ENCODE measurements at regions not wholly inside any gene's neighbourhood (a gene's known extent, or its start where the extent isn't known, plus 50 kb on each side); places are given as distances from the start of the nearest gene placed in this dataset.

DNA sequence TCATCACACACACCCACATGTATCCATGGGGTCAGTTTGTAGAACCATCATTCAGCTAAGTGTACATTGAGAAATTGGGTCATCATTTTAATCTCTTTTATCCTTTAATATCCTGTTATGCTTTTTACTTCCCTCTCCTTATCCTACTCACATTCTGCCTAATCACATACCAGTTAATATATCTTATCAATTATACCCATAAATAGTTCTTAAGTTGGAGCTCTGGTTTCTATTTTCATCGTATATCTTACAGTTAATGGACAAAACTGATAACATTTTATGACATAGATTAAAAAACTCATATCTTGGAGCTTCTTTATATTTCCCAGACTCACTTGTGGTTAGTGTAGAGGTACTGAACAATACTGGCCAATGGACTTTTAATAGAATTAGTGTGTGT lies 729.5 kb upstream of the LCORL start:
- Histone ChIP-seq H3K4me1 (ENCODE audit: control insufficient read depth in 2 of 2, insufficient read depth in 2 of 2, low read length in 2 of 2) (no peaks in the 10 kb centered on the region), H3K27ac (ENCODE audit: low read depth in 2 of 2, low read length in 2 of 2) (no peak overlapping the region), H3K4me3 (ENCODE audit: low read length in 2 of 2) (no peak overlapping the region), H3K9me3 (ENCODE audit: control insufficient read depth in 2 of 2, low read length in 2 of 2) (no peaks in the 10 kb centered on the region), H3K36me3 (ENCODE audit: control insufficient read depth in 2 of 2, insufficient read depth in 2 of 2, low read length in 2 of 2) (no peaks in the 10 kb centered on the region), H3K27me3 (ENCODE audit: control insufficient read depth in 2 of 2, insufficient read depth in 2 of 2, low read length in 2 of 2) (no peaks in the 10 kb centered on the region), H3K9ac (ENCODE audit: low read depth in 1 of 2, low read length in 2 of 2) (no peak overlapping the region)

GRCh38 chr4:18749391-18749790 lies 727.8 kb upstream of the LCORL start:
- no peak overlapping the region for H3K4me3 ChIP-seq (ENCODE audit: low read length in 2 of 2)
- H3K27ac ChIP-seq (ENCODE audit: low read depth in 2 of 2, low read length in 2 of 2) = no peak overlapping the region
- no peaks in the 10 kb centered on the region for H3K27me3 ChIP-seq (ENCODE audit: control insufficient read depth in 2 of 2, insufficient read depth in 2 of 2, low read length in 2 of 2)
- H3K9me3 ChIP-seq (ENCODE audit: control insufficient read depth in 2 of 2, low read length in 2 of 2) = no peaks in the 10 kb centered on the region
- no peaks in the 10 kb centered on the region for H3K36me3 ChIP-seq (ENCODE audit: control insufficient read depth in 2 of 2, insufficient read depth in 2 of 2, low read length in 2 of 2)
- no peak overlapping the region for H3K9ac ChIP-seq (ENCODE audit: low read depth in 1 of 2, low read length in 2 of 2)
- H3K4me1 ChIP-seq (ENCODE audit: control insufficient read depth in 2 of 2, insufficient read depth in 2 of 2, low read length in 2 of 2) = no peaks in the 10 kb centered on the region

GRCh38 chr4:18736551-18736950 lies 715.0 kb upstream of the LCORL start:
- Histone ChIP-seq H3K36me3 (ENCODE audit: control insufficient read depth in 2 of 2, insufficient read depth in 2 of 2, low read length in 2 of 2) (no peaks in the 10 kb centered on the region), H3K27me3 (ENCODE audit: control insufficient read depth in 2 of 2, insufficient read depth in 2 of 2, low read length in 2 of 2) (no peaks in the 10 kb centered on the region), H3K27ac (ENCODE audit: low read depth in 2 of 2, low read length in 2 of 2) (no peak overlapping the region), H3K9ac (ENCODE audit: low read depth in 1 of 2, low read length in 2 of 2) (no peak overlapping the region), H3K4me1 (ENCODE audit: control insufficient read depth in 2 of 2, insufficient read depth in 2 of 2, low read length in 2 of 2) (no peaks in the 10 kb centered on the region), H3K4me3 (ENCODE audit: low read length in 2 of 2) (no peak overlapping the region), H3K9me3 (ENCODE audit: control insufficient read depth in 2 of 2, low read length in 2 of 2) (no peaks in the 10 kb centered on the region)

GRCh38 chr4:18735740-18736268 lies 714.2 kb upstream of the LCORL start:
- no peak overlapping the region for H3K9ac ChIP-seq (ENCODE audit: low read depth in 1 of 2, low read length in 2 of 2)
- H3K9me3 ChIP-seq (ENCODE audit: control insufficient read depth in 2 of 2, low read length in 2 of 2) = no peaks in the 10 kb centered on the region
- H3K27ac ChIP-seq (ENCODE audit: low read depth in 2 of 2, low read length in 2 of 2) = no peak overlapping the region
- no peaks in the 10 kb centered on the region for H3K4me1 ChIP-seq (ENCODE audit: control insufficient read depth in 2 of 2, insufficient read depth in 2 of 2, low read length in 2 of 2)
- H3K27me3 ChIP-seq (ENCODE audit: control insufficient read depth in 2 of 2, insufficient read depth in 2 of 2, low read length in 2 of 2) = no peaks in the 10 kb centered on the region
- H3K36me3 ChIP-seq (ENCODE audit: control insufficient read depth in 2 of 2, insufficient read depth in 2 of 2, low read length in 2 of 2) = no peaks in the 10 kb centered on the region
- no peak overlapping the region for H3K4me3 ChIP-seq (ENCODE audit: low read length in 2 of 2)

GRCh38 chr4:18734405-18734804 lies 712.9 kb upstream of the LCORL start:
- no peaks in the 10 kb centered on the region for H3K27me3 ChIP-seq (ENCODE audit: control insufficient read depth in 2 of 2, insufficient read depth in 2 of 2, low read length in 2 of 2)
- no peak overlapping the region for H3K9ac ChIP-seq (ENCODE audit: low read depth in 1 of 2, low read length in 2 of 2)
- no peaks in the 10 kb centered on the region for H3K4me1 ChIP-seq (ENCODE audit: control insufficient read depth in 2 of 2, insufficient read depth in 2 of 2, low read length in 2 of 2)
- no peak overlapping the region for H3K27ac ChIP-seq (ENCODE audit: low read depth in 2 of 2, low read length in 2 of 2)
- no peaks in the 10 kb centered on the region for H3K36me3 ChIP-seq (ENCODE audit: control insufficient read depth in 2 of 2, insufficient read depth in 2 of 2, low read length in 2 of 2)
- H3K4me3 ChIP-seq (ENCODE audit: low read length in 2 of 2) = no peak overlapping the region
- H3K9me3 ChIP-seq (ENCODE audit: control insufficient read depth in 2 of 2, low read length in 2 of 2) = no peaks in the 10 kb centered on the region

- Histone ChIP-seq H3K27ac (ENCODE audit: low read depth in 2 of 2, low read length in 2 of 2) (no peak overlapping the region), H3K9me3 (ENCODE audit: control insufficient read depth in 2 of 2, low read length in 2 of 2) (no peaks in the 10 kb centered on the region)
Measured at GRCh38 chr4:18733961-18734360, 712.4 kb upstream of the LCORL start.

DNA sequence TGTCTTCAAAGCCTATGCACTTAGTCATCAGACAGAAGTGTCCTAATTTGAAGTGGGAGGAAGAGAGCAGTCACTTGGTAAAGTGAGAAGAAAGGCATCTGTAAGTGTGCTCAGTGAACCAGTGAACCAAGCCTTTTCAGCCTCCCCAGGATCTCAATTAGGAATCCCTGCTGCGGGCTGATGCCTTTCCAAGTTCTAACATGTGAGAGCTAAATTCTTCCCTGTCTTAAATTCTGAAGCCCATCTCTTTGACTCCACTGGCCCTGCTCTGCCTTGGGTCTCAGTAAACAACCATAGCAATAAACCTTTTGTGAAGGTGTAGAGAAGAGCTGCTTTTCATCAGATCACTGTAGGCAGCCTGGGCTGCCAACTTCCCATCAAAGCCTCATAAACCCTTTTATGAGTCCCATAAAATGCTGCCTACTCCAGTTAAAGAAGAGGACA lies 701.2 kb upstream of the LCORL start:
- Histone ChIP-seq H3K27ac (ENCODE audit: low read depth in 2 of 2, low read length in 2 of 2) (no peak overlapping the region), H3K9ac (ENCODE audit: low read depth in 1 of 2, low read length in 2 of 2) (no peak overlapping the region), H3K4me3 (ENCODE audit: low read length in 2 of 2) (no peak overlapping the region), H3K9me3 (ENCODE audit: control insufficient read depth in 2 of 2, low read length in 2 of 2) (no peaks in the 10 kb centered on the region), H3K36me3 (ENCODE audit: control insufficient read depth in 2 of 2, insufficient read depth in 2 of 2, low read length in 2 of 2) (no peaks in the 10 kb centered on the region), H3K4me1 (ENCODE audit: control insufficient read depth in 2 of 2, insufficient read depth in 2 of 2, low read length in 2 of 2) (no peaks in the 10 kb centered on the region), H3K27me3 (ENCODE audit: control insufficient read depth in 2 of 2, insufficient read depth in 2 of 2, low read length in 2 of 2) (no peaks in the 10 kb centered on the region)

More at GRCh38 chr4:18733961-18734360, 712.4 kb upstream of the LCORL start:
- Histone ChIP-seq H3K4me3 (ENCODE audit: low read length in 2 of 2) (no peak overlapping the region), H3K27me3 (ENCODE audit: control insufficient read depth in 2 of 2, insufficient read depth in 2 of 2, low read length in 2 of 2) (no peaks in the 10 kb centered on the region), H3K36me3 (ENCODE audit: control insufficient read depth in 2 of 2, insufficient read depth in 2 of 2, low read length in 2 of 2) (no peaks in the 10 kb centered on the region), H3K9ac (ENCODE audit: low read depth in 1 of 2, low read length in 2 of 2) (no peak overlapping the region), H3K4me1 (ENCODE audit: control insufficient read depth in 2 of 2, insufficient read depth in 2 of 2, low read length in 2 of 2) (no peaks in the 10 kb centered on the region)

GRCh38 chr4:18698119-18698883 lies 676.7 kb upstream of the LCORL start:
- Histone ChIP-seq H3K9ac (ENCODE audit: low read depth in 1 of 2, low read length in 2 of 2) (no peak overlapping the region), H3K36me3 (ENCODE audit: control insufficient read depth in 2 of 2, insufficient read depth in 2 of 2, low read length in 2 of 2) (no peaks in the 10 kb centered on the region), H3K27ac (ENCODE audit: low read depth in 2 of 2, low read length in 2 of 2) (no peak overlapping the region), H3K4me3 (ENCODE audit: low read length in 2 of 2) (no peak overlapping the region), H3K4me1 (ENCODE audit: control insufficient read depth in 2 of 2, insufficient read depth in 2 of 2, low read length in 2 of 2) (no peaks in the 10 kb centered on the region), H3K9me3 (ENCODE audit: control insufficient read depth in 2 of 2, low read length in 2 of 2) (no peaks in the 10 kb centered on the region), H3K27me3 (ENCODE audit: control insufficient read depth in 2 of 2, insufficient read depth in 2 of 2, low read length in 2 of 2) (no peaks in the 10 kb centered on the region)

- no peak overlapping the region for H3K9ac ChIP-seq (ENCODE audit: low read depth in 1 of 2, low read length in 2 of 2)
- no peak overlapping the region for H3K4me3 ChIP-seq (ENCODE audit: low read length in 2 of 2)
- no peaks in the 10 kb centered on the region for H3K36me3 ChIP-seq (ENCODE audit: control insufficient read depth in 2 of 2, insufficient read depth in 2 of 2, low read length in 2 of 2)
Measured at GRCh38 chr4:18695733-18696527, 674.4 kb upstream of the LCORL start.

More at GRCh38 chr4:18695733-18696527, 674.4 kb upstream of the LCORL start:
- no peaks in the 10 kb centered on the region for H3K4me1 ChIP-seq (ENCODE audit: control insufficient read depth in 2 of 2, insufficient read depth in 2 of 2, low read length in 2 of 2)
- no peaks in the 10 kb centered on the region for H3K9me3 ChIP-seq (ENCODE audit: control insufficient read depth in 2 of 2, low read length in 2 of 2)
- H3K27ac ChIP-seq (ENCODE audit: low read depth in 2 of 2, low read length in 2 of 2) = no peak overlapping the region
- H3K27me3 ChIP-seq (ENCODE audit: control insufficient read depth in 2 of 2, insufficient read depth in 2 of 2, low read length in 2 of 2) = no peaks in the 10 kb centered on the region

Data from mucosa of rectum (tissue), 2 donors.